ENCODE measurements at regions not wholly inside any gene's neighbourhood (a gene's known extent, or its start where the extent isn't known, plus 50 kb on each side); places are given as distances from the start of the nearest gene placed in this dataset.
A peak's percentile ranks its signal among the peaks of the same experiment; 100 is the strongest.

- no peaks in the 10 kb centered on the region for H3K9me3 ChIP-seq (ENCODE audit: low read depth, low read length, poor library complexity, severe bottlenecking)
- ChIA-PET CTCF (no interaction called here), POLR2A (ENCODE audit: low non-redundant PET) (no interaction called here)
- TF ChIP-seq EZH2 (IDR thresholded peaks at IDR 0.05; ENCODE audit: borderline replicate concordance, low read depth, low read length, poor library complexity, severe bottlenecking), result no peak
- TF ChIP-seq, protein P1, sequence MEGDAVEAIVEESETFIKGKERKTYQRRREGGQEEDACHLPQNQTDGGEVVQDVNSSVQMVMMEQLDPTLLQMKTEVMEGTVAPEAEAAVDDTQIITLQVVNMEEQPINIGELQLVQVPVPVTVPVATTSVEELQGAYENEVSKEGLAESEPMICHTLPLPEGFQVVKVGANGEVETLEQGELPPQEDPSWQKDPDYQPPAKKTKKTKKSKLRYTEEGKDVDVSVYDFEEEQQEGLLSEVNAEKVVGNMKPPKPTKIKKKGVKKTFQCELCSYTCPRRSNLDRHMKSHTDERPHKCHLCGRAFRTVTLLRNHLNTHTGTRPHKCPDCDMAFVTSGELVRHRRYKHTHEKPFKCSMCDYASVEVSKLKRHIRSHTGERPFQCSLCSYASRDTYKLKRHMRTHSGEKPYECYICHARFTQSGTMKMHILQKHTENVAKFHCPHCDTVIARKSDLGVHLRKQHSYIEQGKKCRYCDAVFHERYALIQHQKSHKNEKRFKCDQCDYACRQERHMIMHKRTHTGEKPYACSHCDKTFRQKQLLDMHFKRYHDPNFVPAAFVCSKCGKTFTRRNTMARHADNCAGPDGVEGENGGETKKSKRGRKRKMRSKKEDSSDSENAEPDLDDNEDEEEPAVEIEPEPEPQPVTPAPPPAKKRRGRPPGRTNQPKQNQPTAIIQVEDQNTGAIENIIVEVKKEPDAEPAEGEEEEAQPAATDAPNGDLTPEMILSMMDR (conservative IDR thresholded peaks at IDR 0.05; ENCODE audit: low read depth, low read length), result no peak
- intact Hi-C loops (cut with micrococcal nuclease; ENCODE audit: unreplicated experiment), result no loop called here
- no peaks in the 10 kb centered on the region for H3K27me3 ChIP-seq (replicated peaks; ENCODE audit: insufficient read depth, low read depth, low read length, poor library complexity)
- no TSS peak for BruUV-seq (replicated peaks)
- no peaks in the 10 kb centered on the region for H3K36me3 ChIP-seq (ENCODE audit: insufficient read depth, low read length, poor library complexity, severe bottlenecking)
- no peaks in the 10 kb centered on the region for H3K4me1 ChIP-seq (ENCODE audit: insufficient read depth, low read length, poor library complexity, severe bottlenecking)
- H3K27ac ChIP-seq (ENCODE audit: low read depth, low read length, poor library complexity, severe bottlenecking), result no peak overlapping the region
- no peak overlapping the region for H3K4me3 ChIP-seq (ENCODE audit: low read depth, low read length, poor library complexity, severe bottlenecking)
- no peak for DNase-seq (ENCODE audit: low spot score)
Observed at GRCh38 chr14:86168371-86168770, 638.4 kb downstream of the FLRT2 start.

DNA sequence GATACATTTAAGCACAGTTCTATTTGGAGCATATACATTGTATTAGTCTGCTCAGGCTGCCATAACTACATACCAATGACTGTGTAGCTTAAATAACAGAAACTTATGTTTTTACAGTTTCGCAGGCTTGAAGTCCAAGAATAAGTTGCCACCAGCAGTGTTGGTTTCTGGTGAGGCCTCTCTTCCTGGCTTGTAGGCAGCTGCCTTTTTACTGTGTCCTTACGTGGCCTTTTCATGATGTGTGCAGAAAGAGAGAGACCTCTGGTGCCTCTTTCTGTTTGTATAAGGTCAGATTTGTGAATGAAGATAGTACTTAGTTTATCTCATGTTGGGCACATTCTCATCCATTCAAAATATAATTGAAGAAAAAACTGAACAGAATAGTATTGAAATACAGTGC, 636.6 kb downstream of the FLRT2 start:
- Histone ChIP-seq H3K27me3 (replicated peaks; ENCODE audit: insufficient read depth, low read depth, low read length, poor library complexity) (no peaks in the 10 kb centered on the region), H3K9me3 (ENCODE audit: low read depth, low read length, poor library complexity, severe bottlenecking) (no peaks in the 10 kb centered on the region), H3K4me1 (ENCODE audit: insufficient read depth, low read length, poor library complexity, severe bottlenecking) (no peaks in the 10 kb centered on the region), H3K36me3 (ENCODE audit: insufficient read depth, low read length, poor library complexity, severe bottlenecking) (no peaks in the 10 kb centered on the region), H3K4me3 (ENCODE audit: low read depth, low read length, poor library complexity, severe bottlenecking) (no peak overlapping the region), H3K27ac (ENCODE audit: low read depth, low read length, poor library complexity, severe bottlenecking) (no peak overlapping the region)
- intact Hi-C loops (cut with micrococcal nuclease; ENCODE audit: unreplicated experiment), result no loop called here
- POLR2A ChIA-PET (ENCODE audit: low non-redundant PET), result no interaction called here
- no TSS peak for BruUV-seq (replicated peaks)
- no peak for DNase-seq (ENCODE audit: low spot score)
- CTCF ChIA-PET, result no interaction called here
- TF ChIP-seq, protein P1 (conservative IDR thresholded peaks at IDR 0.05; ENCODE audit: low read depth, low read length), result no peak
- no peak for TF ChIP-seq EZH2 (IDR thresholded peaks at IDR 0.05; ENCODE audit: borderline replicate concordance, low read depth, low read length, poor library complexity, severe bottlenecking)

DNA sequence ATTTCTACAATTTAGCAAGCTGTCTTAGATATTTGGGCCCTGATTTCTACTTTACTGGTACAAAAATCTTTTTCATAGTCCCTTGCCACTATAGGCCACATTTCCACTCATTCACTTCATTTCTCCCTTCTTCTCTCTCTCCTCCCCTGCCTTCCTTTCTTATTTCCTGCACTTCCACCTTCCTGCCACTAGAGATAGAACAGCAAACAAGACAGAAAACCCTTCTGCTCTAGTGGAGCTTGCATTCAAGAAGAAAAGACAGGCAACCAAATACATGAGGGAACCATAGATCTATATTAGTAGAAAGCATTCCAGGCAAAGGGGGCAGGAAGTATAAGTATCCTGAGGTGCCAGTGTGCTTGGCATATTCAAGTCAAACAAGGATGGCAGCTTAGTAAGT, 623.5 kb downstream of the FLRT2 start:
- ChIA-PET POLR2A (ENCODE audit: low non-redundant PET) (interaction anchor here (0.6 kb wide), 1 partner anchor 862 kb away, joined by 3 read pairs; no protein-coding TSS in a partner anchor), CTCF (no interaction called here)

More for the DNA sequence above, 623.5 kb downstream of the FLRT2 start:
- Histone ChIP-seq H3K36me3 (ENCODE audit: insufficient read depth, low read length, poor library complexity, severe bottlenecking) (no peaks in the 10 kb centered on the region), H3K27ac (ENCODE audit: low read depth, low read length, poor library complexity, severe bottlenecking) (no peak overlapping the region), H3K4me3 (ENCODE audit: low read depth, low read length, poor library complexity, severe bottlenecking) (no peak overlapping the region), H3K4me1 (ENCODE audit: insufficient read depth, low read length, poor library complexity, severe bottlenecking) (no peaks in the 10 kb centered on the region), H3K27me3 (replicated peaks; ENCODE audit: insufficient read depth, low read depth, low read length, poor library complexity) (no peaks in the 10 kb centered on the region), H3K9me3 (ENCODE audit: low read depth, low read length, poor library complexity, severe bottlenecking) (no peaks in the 10 kb centered on the region)
- intact Hi-C loops (cut with micrococcal nuclease; ENCODE audit: unreplicated experiment), result no loop called here
- DNase-seq (ENCODE audit: low spot score), result peak; percentile 15
- no TSS peak for BruUV-seq (replicated peaks)
- TF ChIP-seq EZH2 (IDR thresholded peaks at IDR 0.05; ENCODE audit: borderline replicate concordance, low read depth, low read length, poor library complexity, severe bottlenecking), result no peak
- TF ChIP-seq, protein P1 (conservative IDR thresholded peaks at IDR 0.05; ENCODE audit: low read depth, low read length), result peak; percentile 40
